G401 (cell line): ENCODE measurements at regions not wholly inside any gene's neighbourhood (a gene's known extent, or its start where the extent isn't known, plus 50 kb on each side); places are given as distances from the start of the nearest gene placed in this dataset.
"Not testable (repeated sequence)": the region's sequence is repeated elsewhere in the genome, so short reads cannot be mapped to it uniquely, and the experiment has no call there.

Source experiments
- DNase-seq: peaks from one replicate; pipeline ENCODE4 v3.0.0-alpha.2; 2015; ENCODE audit warnings: low spot score
- in situ Hi-C: cut with HindIII; loops from 2 replicates; pipeline ENCODE4 v1.10.0; 2016; ENCODE audit warnings: low sequenced_read_pairs, mixed read lengths

- no peak for DNase-seq
- in situ Hi-C loops, result no loop called here
These were observed 61.5 kb downstream of the RPUSD4 start for GRCh38 chr11:126149759-126150625.

DNA sequence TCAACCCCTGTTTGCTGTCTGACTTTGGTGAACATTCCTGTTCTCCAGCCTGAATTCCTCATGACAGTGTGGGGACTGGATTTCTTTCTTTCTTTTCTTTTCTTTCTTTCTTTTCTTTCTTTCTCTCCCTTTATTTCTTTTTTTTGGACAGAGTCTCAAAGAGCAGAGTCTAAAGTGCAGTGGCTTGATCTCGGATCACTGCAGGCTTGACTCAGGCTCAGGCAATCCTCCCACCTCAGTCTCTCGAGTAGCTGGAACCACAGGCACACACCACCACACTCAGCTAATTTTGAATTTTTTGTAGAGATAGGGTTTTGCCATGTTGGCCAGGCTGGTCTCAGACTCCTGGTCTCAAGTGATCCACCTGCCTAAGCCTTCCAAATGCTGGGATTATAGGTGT, 63.1 kb downstream of the RPUSD4 start:
- DNase-seq, result no peak
- in situ Hi-C loops, result no loop called here

GRCh38 chr11:126147208-126148111, 64.0 kb downstream of the RPUSD4 start:
- DNase-seq, result no peak
- in situ Hi-C loops, result no loop called here

DNA sequence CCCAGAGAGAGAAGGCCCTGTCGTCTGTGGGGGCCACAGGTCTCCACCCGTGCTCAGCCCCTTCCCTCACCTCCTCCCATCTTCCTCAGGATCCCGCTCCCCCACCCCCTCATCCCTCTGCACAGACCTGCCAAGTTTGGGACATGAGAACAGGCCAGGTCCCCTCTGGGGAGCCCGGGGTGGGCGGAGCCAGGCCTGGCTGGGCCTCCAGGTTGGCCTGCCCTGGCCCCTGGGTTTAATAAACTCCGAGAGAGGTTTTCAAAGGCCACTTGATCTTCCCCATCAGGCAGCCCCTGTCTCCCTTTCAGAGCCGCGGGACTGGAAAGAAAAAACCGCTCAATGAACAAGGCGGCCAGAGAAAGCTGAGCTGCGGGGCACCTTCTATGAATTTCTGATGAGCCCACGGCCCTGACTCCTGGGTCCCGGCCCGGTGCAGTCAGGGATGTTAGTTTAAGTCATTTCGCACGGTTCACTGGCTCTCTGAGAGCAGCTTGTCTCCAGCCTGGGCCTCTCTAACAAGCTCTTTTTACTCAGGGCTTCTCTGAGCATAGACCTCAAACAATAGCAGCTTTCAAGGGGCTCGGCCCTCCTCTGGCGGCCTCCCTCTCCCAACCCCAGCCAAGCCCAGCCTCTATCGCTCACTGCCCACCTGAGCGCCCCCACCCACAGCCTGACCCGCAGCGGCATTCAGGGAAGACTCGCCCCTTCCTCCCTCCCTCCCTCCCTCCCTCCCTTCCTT, 64.8 kb downstream of the RPUSD4 start:
- DNase-seq, result peak; percentile 51
- in situ Hi-C loops, result no loop called here

GRCh38 chr11:126145954-126146353, 65.5 kb downstream of the RPUSD4 start:
- in situ Hi-C loops, result no loop called here

DNA sequence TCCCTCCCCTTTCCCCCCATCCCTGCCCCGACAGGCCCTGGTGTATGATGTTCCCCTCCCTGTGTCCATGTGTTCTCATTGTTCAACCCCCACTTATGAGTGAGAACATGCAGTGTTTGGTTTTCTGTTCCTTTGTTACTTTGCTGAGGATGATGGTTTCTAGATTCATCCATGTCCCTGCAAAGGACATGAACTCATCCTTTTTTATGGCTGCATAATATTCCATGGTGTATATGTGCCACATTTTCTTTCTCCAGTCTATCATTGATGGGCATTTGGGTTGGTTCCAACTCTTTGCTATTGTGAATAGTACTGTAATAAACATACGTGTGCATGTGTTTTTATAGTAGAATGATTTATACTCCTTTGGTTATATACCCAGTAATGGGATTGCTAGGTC, 68.0 kb downstream of the RPUSD4 start:
- DNase-seq, in situ Hi-C loops: not testable (repeated sequence)

More at GRCh38 chr11:126145954-126146353, 65.5 kb downstream of the RPUSD4 start:
- DNase-seq, result no peak

DNA sequence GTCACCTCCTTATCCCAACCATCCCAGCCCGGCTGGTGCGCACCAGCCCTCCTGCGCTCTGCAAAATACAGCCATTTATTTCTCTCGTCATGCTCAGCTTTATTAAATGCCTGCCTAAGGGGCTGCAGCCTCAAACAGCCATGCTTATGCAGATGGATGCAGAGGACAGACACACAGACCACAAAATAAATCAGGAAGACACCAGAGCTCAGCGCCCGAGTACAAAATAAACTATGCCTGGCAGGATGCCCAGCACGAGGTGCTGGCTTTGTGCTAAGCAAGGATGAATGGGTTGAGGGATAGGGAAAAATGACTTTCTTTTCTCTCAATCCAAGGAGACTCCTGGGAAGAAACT, 70.5 kb downstream of the RPUSD4 start:
- DNase-seq, result peak; percentile 80
- in situ Hi-C loops, result no loop called here

DNA sequence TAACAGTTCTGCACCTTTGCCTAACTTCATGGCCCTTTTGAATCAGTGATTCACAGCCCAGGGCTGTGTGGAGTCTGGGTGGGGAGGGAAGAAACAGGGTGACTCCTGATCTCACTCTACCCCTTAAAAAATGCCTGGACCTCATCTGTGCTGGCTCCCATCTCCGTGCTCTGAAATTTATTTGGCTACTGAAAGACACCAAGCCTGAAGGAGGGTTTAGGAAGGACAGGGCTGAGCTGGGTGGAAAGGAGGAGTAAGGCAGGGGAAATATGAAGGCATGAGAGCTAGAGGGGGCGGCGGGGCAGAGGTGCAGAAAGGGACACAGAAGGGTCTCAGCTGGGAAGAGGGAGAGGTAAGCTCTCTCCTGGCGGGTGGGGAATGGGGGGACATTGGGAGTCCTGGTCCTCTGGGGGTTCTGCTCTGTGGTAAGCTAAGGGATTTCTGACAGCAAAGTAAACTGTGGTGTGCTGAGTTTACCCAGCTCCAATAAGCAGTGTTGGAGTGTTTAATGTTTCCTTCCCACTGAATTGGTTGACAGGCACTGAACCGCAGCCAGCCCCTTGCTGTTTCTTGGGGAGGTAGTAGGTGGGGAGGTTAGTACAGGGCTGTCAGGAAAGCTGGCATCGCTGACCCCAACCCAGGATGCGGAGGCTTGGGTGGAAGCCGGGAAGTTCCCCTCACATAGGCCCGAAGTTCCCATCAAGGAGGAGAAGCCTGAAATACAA, 71.1 kb downstream of the RPUSD4 start:
- in situ Hi-C loops, result no loop called here
- peak; percentile 28 for DNase-seq

- DNase-seq, result peak; percentile 95
- in situ Hi-C loops, result no loop called here
These were observed 72.0 kb downstream of the RPUSD4 start for GRCh38 chr11:126139111-126140091.

GRCh38 chr11:126138636-126139035, 72.8 kb downstream of the RPUSD4 start:
- peak; percentile 44 for DNase-seq
- in situ Hi-C loops, result no loop called here

- in situ Hi-C loops, result no loop called here
- no peak for DNase-seq
These were observed 74.3 kb downstream of the RPUSD4 start for GRCh38 chr11:126137136-126137535.

GRCh38 chr11:126136507-126136906, 73.8 kb upstream of the CDON start:
- DNase-seq, result no peak
- in situ Hi-C loops, result no loop called here

GRCh38 chr11:126135235-126136176, 72.8 kb upstream of the CDON start:
- in situ Hi-C loops, result no loop called here
- no peak for DNase-seq

- in situ Hi-C loops, result no loop called here
- no peak for DNase-seq
These were observed 71.9 kb upstream of the CDON start for GRCh38 chr11:126134461-126135155.

GRCh38 chr11:126133901-126134300, 71.2 kb upstream of the CDON start:
- DNase-seq, result no peak
- in situ Hi-C loops, result no loop called here

DNA sequence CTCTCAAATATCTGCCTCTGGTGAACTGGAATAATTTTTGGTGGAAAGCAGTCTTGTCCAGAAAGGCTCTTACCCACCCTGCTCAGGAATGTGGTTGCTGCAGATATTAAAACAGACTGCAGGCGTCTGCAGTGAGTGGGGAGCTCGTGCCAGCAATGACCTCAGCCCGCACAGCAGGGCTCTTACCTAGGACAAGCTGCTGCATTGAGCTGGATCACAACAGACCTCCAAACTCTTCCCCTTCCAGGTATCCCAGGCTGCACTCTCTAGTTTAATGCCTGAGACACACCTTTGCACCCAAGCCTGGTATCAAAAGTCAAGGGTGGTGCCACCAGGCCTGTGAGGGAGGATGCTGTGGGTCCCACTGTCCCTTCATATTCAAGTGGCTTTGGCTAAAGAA, 69.7 kb upstream of the CDON start:
- in situ Hi-C loops, result no loop called here
- peak; percentile 97 for DNase-seq
